Cerebellar nuclear complex (tissue), 1 donor: ENCODE measurements at regions not wholly inside any gene's neighbourhood (a gene's known extent, or its start where the extent isn't known, plus 50 kb on each side); places are given as distances from the start of the nearest gene placed in this dataset.
"Not testable (repeated sequence)": the region's sequence is repeated elsewhere in the genome, so short reads cannot be mapped to it uniquely, and the experiment has no call there.

Experiments used
- DNase-seq, 2 experiments: peaks; one replicate each; lab custom pipeline; 2025; lab: John Stamatoyannopoulos, UW

DNA sequence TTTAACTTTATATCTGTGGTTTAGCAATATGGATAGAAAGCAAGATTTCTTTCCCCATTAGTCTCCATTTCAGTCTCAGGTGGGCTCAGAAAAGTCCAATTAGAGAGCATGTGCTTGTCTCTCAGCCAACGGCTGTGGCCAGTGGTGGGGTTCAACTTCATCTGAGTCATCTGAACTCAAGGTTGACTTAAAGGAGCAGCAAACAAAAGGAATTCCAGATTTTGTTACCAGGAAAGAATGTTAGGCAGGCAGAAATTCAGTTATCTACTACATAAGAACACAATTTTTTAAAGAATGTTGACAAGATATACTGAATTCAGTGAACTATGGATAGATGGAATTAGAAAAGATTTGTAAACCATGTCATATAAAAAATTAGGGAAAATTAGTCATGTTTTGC is 784.1 kb downstream of the MAT2B start:
- DNase-seq: no peak

DNA sequence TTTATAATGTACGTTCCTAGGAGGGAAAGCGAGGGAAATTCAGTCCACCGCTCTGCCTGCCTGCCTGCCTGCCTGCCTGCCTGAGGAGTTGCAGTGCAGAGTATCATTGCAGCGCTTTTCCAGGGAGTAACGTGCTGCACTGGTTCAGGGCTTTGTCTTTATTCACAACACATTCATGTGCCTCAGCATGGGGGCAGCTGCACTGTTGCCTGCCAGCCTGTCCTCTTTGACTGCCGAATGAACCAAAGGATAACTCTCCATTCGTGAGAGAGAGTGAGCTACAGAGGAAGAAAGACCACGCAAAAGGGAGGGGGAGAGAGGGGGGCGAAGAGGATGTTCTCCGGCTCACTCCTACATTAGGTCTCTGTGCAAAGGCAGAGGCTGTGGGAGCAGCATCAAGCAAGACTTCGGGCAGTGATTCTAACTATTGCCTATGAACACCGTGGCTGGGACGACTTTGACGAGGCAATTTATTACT is 791.2 kb downstream of the MAT2B start:
- DNase-seq: no peak

GRCh38 chr5:164298165-164298564 is 792.7 kb downstream of the MAT2B start:
- DNase-seq: no peak

DNA sequence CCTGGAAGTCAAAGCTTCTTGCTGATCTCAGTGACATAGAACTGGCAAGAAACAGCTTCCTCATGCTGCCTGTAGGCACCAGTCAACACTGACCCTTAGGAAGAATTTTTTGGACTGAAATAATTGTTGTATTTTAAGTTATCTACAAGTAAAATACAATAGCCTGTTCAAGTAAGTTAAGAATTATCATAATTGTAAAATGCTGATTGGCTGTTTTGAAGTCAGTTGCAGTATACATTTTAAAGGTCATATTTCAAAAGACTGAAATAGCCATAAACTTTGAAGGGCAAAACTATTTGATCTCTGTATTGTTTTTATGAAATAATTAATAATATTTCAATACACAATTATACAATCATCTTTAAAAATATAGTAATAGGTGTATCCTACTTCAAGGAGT is 794.9 kb downstream of the MAT2B start:
- no peak for DNase-seq

DNA sequence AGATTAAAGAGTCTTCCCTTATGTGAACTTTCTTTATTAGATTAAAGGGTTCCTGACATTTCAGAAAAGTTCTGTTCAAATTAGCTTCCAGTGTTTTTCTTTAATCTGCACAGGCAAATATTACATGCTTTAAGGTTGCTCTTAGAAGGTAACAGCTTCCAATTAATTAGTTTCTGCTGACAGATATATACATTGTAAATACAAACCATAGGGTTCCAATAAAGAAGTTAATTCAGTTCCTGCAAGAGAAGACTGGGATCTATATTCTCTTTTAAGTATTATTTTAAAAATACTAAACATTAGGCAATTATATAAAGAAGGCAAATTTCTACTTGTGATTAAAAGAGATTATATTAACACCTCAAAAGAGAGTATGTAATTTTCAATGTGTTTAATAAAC is 795.7 kb downstream of the MAT2B start:
- DNase-seq: no peak

- DNase-seq: no peak
Observed at GRCh38 chr5:164301708-164302107, 796.3 kb downstream of the MAT2B start.

- no peak for DNase-seq
Observed at GRCh38 chr5:164302533-164303235, 797.3 kb downstream of the MAT2B start.

DNA sequence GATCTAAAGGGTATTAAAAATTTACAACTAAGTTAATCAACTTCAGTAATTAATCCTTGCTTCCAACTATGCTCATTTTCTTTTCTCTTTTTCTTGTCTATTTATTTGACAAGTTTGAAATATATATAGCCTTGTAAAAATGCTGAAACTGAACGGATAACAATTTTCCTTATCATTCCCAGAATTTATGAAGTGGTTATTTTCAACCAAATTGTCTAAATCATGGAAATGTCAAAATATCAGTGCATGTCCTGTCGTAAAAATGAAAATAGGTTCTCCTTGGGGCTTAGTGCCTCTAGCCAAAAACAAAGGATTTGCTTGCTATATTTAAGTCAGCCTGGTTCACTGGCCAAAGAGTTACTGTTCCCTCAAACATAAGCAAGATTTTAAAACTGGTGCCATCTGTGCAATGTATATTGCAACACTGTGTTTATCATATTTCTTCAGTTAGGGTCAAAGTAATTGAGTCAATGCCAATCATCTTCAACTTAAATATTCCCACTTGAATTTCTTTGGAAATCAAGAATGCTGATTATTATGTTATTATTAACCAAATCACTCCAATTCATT is 798.3 kb downstream of the MAT2B start:
- DNase-seq: no peak

- no peak for DNase-seq
Observed at GRCh38 chr5:164306662-164307061, 801.2 kb downstream of the MAT2B start.

DNA sequence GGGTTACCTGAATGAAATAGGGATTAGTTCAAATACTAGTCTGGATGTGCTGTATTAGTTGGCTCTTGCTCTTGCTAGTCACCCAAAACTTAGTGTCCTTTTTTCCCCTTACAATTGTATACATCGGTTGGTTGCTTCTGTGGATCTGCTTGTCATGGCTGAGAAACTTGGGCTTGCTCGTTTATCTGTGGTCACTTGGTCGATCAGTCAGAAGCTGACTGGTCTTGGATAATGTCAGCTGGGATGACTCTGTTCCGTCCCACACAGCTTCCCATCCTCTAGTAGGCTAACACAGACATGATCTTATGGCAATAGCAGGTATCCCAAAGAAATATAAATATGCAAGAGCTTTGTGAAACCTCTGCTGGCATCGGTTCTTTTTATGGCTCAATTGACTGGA is 807.4 kb downstream of the MAT2B start:
- no peak for DNase-seq

DNA sequence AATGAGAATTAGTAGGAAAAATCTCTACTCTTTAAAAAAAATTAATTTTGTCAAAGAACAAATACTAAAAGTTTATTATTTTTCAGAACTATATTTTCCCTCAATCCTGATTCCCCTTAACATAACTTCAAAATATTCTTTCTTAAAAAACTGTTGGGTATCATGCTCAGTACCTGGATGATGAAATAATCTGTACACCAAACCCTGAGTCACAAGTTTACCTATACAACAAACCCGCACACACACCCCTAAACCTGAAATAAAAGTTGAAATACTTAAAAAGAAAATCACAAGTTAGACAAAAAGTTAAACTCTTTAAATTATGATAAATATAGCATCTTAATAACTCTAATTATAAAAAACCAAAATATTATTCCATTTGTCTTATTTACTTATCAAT is 812.3 kb downstream of the MAT2B start:
- DNase-seq: no peak

DNA sequence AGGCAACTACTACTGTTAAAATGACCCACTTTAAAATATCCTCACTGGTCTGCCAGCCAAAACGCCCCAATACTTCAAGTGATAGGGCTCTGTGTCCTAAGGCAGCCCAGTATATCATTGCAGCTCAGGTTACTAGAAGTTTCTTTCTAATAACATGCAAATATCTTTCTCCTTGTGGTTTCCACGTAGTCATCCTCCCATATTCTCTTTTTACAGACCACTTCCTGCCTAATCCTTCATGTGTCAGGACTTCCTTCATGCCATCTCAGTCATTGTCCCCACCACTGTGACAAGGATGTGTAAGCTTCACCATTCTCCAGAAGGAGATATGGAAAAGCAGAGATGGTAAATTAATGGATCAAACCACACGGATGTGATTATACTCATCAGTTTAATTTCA is 813.7 kb downstream of the MAT2B start:
- DNase-seq: no peak

DNA sequence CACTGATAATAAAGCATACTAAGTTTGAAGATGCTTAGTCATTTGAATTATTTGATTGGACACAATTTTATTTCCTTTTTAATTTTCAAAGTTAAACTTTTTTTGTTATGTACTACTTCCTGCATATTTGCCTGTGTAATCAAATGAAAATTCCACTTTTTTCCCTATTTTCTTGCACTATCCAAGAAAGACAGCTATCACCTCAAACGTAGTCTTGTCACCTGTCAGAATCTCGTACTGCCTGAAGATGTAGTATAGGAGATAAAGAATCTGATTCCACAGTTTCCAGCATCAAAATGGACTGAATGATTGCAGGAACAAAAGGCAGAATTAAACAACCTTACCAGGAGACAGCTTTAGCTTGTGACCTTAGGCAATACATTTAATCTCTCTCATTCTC is 818.8 kb downstream of the MAT2B start:
- DNase-seq: no peak

DNA sequence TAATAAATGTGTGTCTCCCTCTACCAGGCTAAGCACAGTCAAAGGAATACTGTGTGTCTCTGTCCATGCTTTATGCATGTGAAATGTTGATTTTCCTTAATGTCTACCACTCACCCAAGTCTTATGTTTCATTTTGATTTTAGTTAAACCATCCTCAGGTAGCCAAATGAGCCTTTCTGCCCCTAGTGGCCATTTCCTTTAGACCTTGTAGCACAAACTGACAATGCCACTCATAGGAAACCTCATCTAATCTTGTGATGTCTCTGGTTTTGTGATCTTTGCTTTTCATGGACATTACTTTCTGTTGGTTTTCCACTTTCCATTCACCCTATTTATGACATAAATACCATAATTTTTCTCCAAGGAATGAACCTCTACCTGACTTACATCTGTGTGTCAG is 820.8 kb downstream of the MAT2B start:
- DNase-seq: no peak

DNA sequence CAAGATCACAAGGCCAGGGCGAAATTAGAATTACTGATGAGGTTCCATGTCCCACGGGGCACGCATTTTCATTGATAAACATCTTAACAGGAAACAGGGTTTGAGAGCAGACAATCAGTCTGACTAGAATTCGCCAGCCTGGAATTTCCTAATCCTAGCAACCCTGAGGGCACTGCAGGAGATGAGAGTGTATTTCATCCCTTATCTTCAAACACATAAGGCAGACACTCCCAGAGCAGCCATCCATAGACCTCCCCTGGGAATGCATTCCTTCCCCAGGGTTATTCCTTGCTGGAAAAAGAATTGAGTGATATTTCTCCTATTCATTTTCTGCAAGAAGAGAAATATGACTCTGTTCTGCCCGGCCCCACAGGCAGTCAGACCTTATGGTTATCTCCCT is 821.7 kb downstream of the MAT2B start:
- DNase-seq: not testable (repeated sequence)

DNA sequence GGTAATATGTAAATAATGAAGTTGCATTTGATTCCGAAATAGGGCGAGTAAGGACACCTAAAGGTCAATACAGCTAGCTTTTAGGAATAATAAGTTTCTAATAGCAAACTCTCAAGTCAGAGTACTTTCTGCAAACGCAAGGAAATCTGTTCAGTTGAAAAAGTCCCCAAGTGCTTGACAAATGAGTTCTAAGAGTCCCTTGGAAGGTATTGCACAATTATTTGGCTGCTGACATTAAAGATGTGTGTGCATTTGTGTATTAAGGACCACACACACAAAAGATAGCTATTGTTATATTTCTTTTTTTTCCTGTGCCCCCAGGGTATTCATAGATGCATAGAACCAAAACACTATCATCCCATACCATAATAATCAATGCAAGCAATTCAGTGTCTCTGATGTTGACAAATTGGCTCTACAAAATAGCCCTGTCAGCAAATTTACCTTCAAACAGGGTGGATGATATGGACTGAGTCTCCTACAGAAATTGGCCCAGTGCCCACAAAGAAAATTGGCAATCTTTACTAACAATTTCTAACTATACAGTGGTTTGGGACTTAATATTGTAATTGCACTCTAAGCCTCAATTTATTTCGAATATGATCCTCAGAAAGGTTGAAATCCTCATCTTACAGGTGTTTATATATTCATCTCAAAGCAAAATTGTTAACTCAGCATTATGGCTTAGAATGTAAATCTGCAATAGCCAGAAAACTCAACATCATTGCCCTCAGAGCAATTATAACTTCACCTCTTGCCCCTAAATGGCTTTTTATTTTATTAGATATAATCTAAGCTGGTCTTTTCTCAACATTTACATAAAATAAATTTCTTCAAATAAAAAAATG is 827.2 kb downstream of the MAT2B start:
- no peak for DNase-seq

DNA sequence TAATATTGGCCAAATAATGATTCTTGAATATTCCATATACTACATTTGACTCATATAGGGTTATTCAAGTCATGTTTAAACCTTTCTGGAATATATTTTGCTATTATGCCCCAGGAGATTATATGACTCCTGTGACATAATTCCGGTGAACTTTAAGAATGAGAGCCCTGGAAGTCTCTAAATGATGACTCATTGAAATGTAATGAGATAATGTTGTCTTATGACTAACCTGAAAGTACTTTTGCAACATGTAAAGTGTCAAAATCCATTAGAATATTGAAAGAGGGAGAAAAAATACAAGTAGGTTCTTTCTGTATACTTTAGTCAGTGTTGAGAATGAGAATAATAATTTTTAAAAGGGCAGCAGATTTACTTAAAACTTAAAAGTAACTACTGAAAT is 830.4 kb downstream of the MAT2B start:
- DNase-seq: no peak

- no peak for DNase-seq
Observed at GRCh38 chr5:164336276-164336675, 830.9 kb downstream of the MAT2B start.

- DNase-seq: no peak
Observed at GRCh38 chr5:164336906-164337305, 831.5 kb downstream of the MAT2B start.

- DNase-seq: no peak
Observed at GRCh38 chr5:164341056-164341619, 835.7 kb downstream of the MAT2B start.

- DNase-seq: no peak
Observed at GRCh38 chr5:164345173-164345849, 839.9 kb downstream of the MAT2B start.

DNA sequence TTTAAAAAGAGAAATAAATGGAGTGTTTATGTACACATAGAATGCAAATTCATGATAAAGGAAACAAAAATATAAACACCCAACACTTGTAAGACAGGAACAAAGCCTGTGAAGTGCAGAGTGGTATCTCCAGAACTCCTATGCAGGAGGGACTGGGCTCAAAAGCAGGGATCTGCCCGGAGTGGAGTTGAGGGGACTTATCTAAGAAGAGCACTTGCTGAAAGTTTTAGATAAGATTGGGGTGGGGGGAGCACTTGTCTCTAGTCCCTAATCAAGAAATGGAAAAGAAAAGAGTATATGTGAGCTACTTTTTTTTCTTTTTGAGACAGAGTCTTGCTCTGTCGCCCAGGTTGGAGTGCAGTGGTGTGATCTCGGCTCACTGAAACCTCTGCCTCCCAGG is 840.4 kb downstream of the MAT2B start:
- DNase-seq: no peak
